HepG2 (cell line): ENCODE measurements at regions not wholly inside any gene's neighbourhood (a gene's known extent, or its start where the extent isn't known, plus 50 kb on each side); places are given as distances from the start of the nearest gene placed in this dataset.

Source experiments
- ATAC-seq: fragments of 200-7000 bp; cut with Tn5 transposase; 3 replicates; pipeline ENCODE4 v1.9.1; 2020; ENCODE audit warnings: mild to moderate bottlenecking, moderate library complexity
- BruUV-seq: library from RNA; stranded (reverse); fragments of 400-500 nt; replicated peaks from 2 replicates; lab custom pipeline; 2021; lab: Mats Ljungman, UMichigan
- CTCF ChIA-PET: fragments of 300-600 bp; formaldehyde crosslinking; extraction: SDS; loops from one replicate; lab custom pipeline; 2021; ENCODE audit warnings: low total read pairs, inconsistent platforms, low intra/inter-chr PET ratio; lab: Yijun Ruan, JAX
- POLR2A ChIA-PET: fragments of 350-600 bp; sonication (Branson Sonifier 250); formaldehyde crosslinking; loops from one replicate; lab custom pipeline; 2020; ENCODE audit warnings: antibody characterized with exemption, inconsistent platforms; lab: Yijun Ruan, JAX
- DNase-seq: peaks from one replicate; pipeline ENCODE4 v3.0.0-alpha.2; 2015; ENCODE audit warnings: low spot score
- FAIRE-seq: peaks from 3 replicates; lab custom pipeline; 2011; peaks lifted over from hg19 to GRCh38; lab: Jason Lieb, UNC
- H2AFZ ChIP-seq: one replicate; pipeline ENCODE4 v1.6.1; 2011; ENCODE audit warnings: low read length, inconsistent platforms
- H3K27ac ChIP-seq: fragments of 300-600 bp; 3 replicates; pipeline ENCODE4 v1.8.0; 2011; ENCODE audit warnings: mixed run types, mild to moderate bottlenecking, mixed read lengths, low read length, inconsistent platforms; ENCODE audit not compliant: insufficient read depth; ENCODE audit errors: extremely low read length
- H3K27me3 ChIP-seq, 2 experiments: fragments of 200-600 bp in 1 of 2; 2 replicates in 1 of 2; 3 replicates in 1 of 2; pipeline versions ENCODE4 v1.6.0 to v1.8.0; 2011; ENCODE audit warnings: low read length in 2 of 2, mild to moderate bottlenecking in 2 of 2, moderate library complexity in 2 of 2, inconsistent platforms in 1 of 2; ENCODE audit not compliant: insufficient read depth in 2 of 2, control insufficient read depth in 1 of 2
- H3K36me3 ChIP-seq, 2 experiments: fragments of 200-600 bp in 1 of 2; replicated peaks in 1 of 2; 2 replicates in 1 of 2; 3 replicates in 1 of 2; pipeline versions ENCODE4 v1.5.1 to v1.8.0; 2011; ENCODE audit warnings: low read length in 2 of 2, inconsistent platforms in 1 of 2; ENCODE audit not compliant: insufficient read depth in 2 of 2, control insufficient read depth in 1 of 2
- H3K4me1 ChIP-seq: 2 replicates; pipeline ENCODE4 v1.5.1; 2012; ENCODE audit warnings: low read length, inconsistent platforms; ENCODE audit not compliant: insufficient read depth
- H3K4me2 ChIP-seq: 2 replicates; pipeline ENCODE4 v1.6.0; 2011; ENCODE audit warnings: low read depth, low read length, inconsistent platforms
- H3K4me3 ChIP-seq, 3 experiments: fragments of 200-600 bp in 1 of 3; sonication (generic), shearing (Covaris generic) in 1 of 3; replicated peaks in 1 of 3; 2 replicates each; pipeline ENCODE4 v1.5.1; 2011 to 2016; ENCODE audit warnings: low read length in 3 of 3, inconsistent platforms in 2 of 3, low read depth in 2 of 3, mild to moderate bottlenecking in 2 of 3, control low read depth in 1 of 3, mixed read lengths in 1 of 3; ENCODE audit not compliant: insufficient read depth in 1 of 3
- H3K79me2 ChIP-seq: one replicate; pipeline ENCODE4 v1.6.1; 2011; ENCODE audit warnings: low read length, inconsistent platforms; ENCODE audit not compliant: insufficient read depth
- H3K9ac ChIP-seq: 2 replicates; pipeline ENCODE4 v1.6.0; 2011; ENCODE audit warnings: mild to moderate bottlenecking, low read depth, low read length, inconsistent platforms; ENCODE audit not compliant: insufficient read depth
- H3K9me3 ChIP-seq: 2 replicates; pipeline ENCODE4 v1.5.1; 2012; ENCODE audit warnings: mild to moderate bottlenecking, low read length
- H4K20me1 ChIP-seq: 2 replicates; pipeline ENCODE4 v1.6.0; 2011; ENCODE audit warnings: inconsistent platforms, mild to moderate bottlenecking, low read length, moderate library complexity; ENCODE audit not compliant: insufficient read depth
- HMG20B ChIP-seq: conservative IDR thresholded peaks from 2 replicates; pipeline ENCODE4 v1.6.1; 2016; ENCODE audit warnings: missing genetic modification reagents, missing compliant biosample characterization
- KLF11 ChIP-seq: IDR thresholded peaks from 2 replicates; pipeline ENCODE4 v1.6.1; 2016; ENCODE audit warnings: missing compliant biosample characterization
- NFKBIZ ChIP-seq: IDR thresholded peaks from 2 replicates; pipeline ENCODE4 v1.6.1; 2018; ENCODE audit warnings: missing genetic modification reagents, missing compliant biosample characterization
- ZBTB10 ChIP-seq: sonication (generic); formaldehyde crosslinking; IDR thresholded peaks from 2 replicates; pipeline ENCODE4 v1.4.0; 2020; ENCODE audit warnings: missing genetic modification reagents, borderline replicate concordance
- ZBTB7A ChIP-seq: sonication (generic); formaldehyde crosslinking; IDR thresholded peaks from 2 replicates; pipeline ENCODE4 v1.8.0; 2022; ENCODE audit warnings: mild to moderate bottlenecking, missing genetic modification reagents
- ZFX ChIP-seq: sonication (generic); formaldehyde crosslinking; IDR thresholded peaks from 2 replicates; pipeline ENCODE4 v1.4.0; 2020; ENCODE audit warnings: mild to moderate bottlenecking, low read depth, missing genetic modification reagents, moderate library complexity
- ZNF710 ChIP-seq: sonication (generic); formaldehyde crosslinking; IDR thresholded peaks from 2 replicates; pipeline ENCODE4 v1.5.0; 2020; ENCODE audit warnings: mild to moderate bottlenecking, missing genetic modification reagents, borderline replicate concordance
- WGBS: methylation state at CpG from one replicate; pipeline ENCODE4 v1.1.6; 2017; ENCODE audit warnings: low lambda C conversion rate; 5-methylcytosine and 5-hydroxymethylcytosine counted together
- in situ Hi-C: cut with HindIII; loops from 2 replicates; pipeline ENCODE4 v1.10.0; 2017; ENCODE audit warnings: low pct_unique_long_range_greater_than_20kb; ENCODE audit not compliant: extremely low pct_ligation_motif_present
- intact Hi-C: fragments of 100-400 bp; cut with micrococcal nuclease; formaldehyde crosslinking; loops from one replicate; pipeline ENCODE4 v1.10.0; 2022; ENCODE audit not compliant: unreplicated experiment

DNA sequence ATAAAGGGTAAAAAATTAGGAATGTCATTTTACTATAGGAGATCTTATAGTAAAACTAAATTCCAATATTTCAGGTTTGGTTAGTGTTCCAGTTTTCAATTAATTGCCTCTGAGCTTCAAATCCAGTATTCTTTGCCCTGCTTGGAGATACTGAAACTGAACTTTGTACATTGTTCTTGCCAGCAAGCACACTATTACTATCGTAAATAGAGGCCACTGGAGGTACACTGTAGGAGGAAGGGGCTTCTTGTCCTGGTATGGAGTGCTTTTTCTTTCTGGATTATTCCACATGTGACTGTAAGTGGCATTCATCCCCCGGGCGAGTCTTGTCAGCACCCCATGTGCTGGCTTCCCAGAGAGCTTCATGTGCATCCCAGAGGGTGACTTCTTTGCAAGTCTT is 234.7 kb upstream of the PTPRZ1 start:
- TF ChIP-seq NFKBIZ (CRISPR knock-in tag) (no peak), ZNF710 (CRISPR knock-in tag) (no peak), ZBTB10 (CRISPR knock-in tag) (no peak), KLF11 (no peak), ZBTB7A (CRISPR knock-in tag) (no peak), HMG20B (CRISPR knock-in tag) (no peak), ZFX (CRISPR knock-in tag) (no peak)
- ATAC-seq (no peak), FAIRE-seq (no peak), DNase-seq (no peak)
- Histone ChIP-seq H3K79me2 (no peaks in the 10 kb centered on the region), H3K4me1 (no peaks in the 10 kb centered on the region), H4K20me1 (no peaks in the 10 kb centered on the region), H3K4me2 (no peak overlapping the region), H3K9me3 (no peaks in the 10 kb centered on the region), H3K4me3 (no peak overlapping the region), H3K27me3 (no peaks in the 10 kb centered on the region), H3K9ac (no peak overlapping the region), H2AFZ (no peak overlapping the region), H3K36me3 (no peaks in the 10 kb centered on the region), H3K27ac (no peak overlapping the region)
- POLR2A ChIA-PET, result no interaction called here
- intact Hi-C loops (no loop called here), in situ Hi-C loops (no loop called here)
- CTCF ChIA-PET, result no interaction called here
- 0% methylated on average over 1 of the region's 3 CpGs for WGBS
- BruUV-seq, result no TSS peak
